K562 (cell line): ENCODE measurements at regions not wholly inside any gene's neighbourhood (a gene's known extent, or its start where the extent isn't known, plus 50 kb on each side); places are given as distances from the start of the nearest gene placed in this dataset.

Experiments
- ATAC-seq: fragments of 200-7000 bp; cut with Tn5 transposase; 3 replicates; pipeline ENCODE4 v1.9.1; 2020; ENCODE audit warnings: moderate library complexity
- BruUV-seq: library from RNA; stranded (reverse); fragments of 400-500 nt; replicated peaks from 2 replicates; lab custom pipeline; 2021; lab: Mats Ljungman, UMichigan
- CTCF ChIA-PET: fragments of 300-600 bp; formaldehyde crosslinking; extraction: SDS; loops from one replicate; lab custom pipeline; 2021; ENCODE audit warnings: low intra/inter-chr PET ratio; lab: Yijun Ruan, JAX
- POLR2A ChIA-PET: fragments of 300-600, 350-650 bp; sonication (Branson Sonifier 250); formaldehyde crosslinking; extraction: SDS; loops from one replicate; lab custom pipeline; 2021; ENCODE audit warnings: antibody characterized with exemption, inconsistent platforms; lab: Yijun Ruan, JAX
- DNase-seq, 4 experiments: peaks; one replicate each; pipeline versions ENCODE4 v3.0.0 to v3.0.0-alpha.2; 2011 to 2018; ENCODE audit warnings: low spot score in 3 of 4, mixed read lengths in 3 of 4; ENCODE audit errors: extremely low read depth in 1 of 4
- FAIRE-seq: peaks from 2 replicates; lab custom pipeline; 2011; peaks lifted over from hg19 to GRCh38; lab: Jason Lieb, UNC
- H2AFZ ChIP-seq: 2 replicates; pipeline ENCODE4 v1.6.0; 2011; ENCODE audit warnings: low read depth, low read length, control low read depth, inconsistent platforms
- H3K27ac ChIP-seq: fragments of 200-600 bp; 3 replicates; pipeline ENCODE4 v1.8.0; 2011; ENCODE audit warnings: low read depth, mild to moderate bottlenecking, control low read depth, inconsistent platforms, low read length, moderate library complexity, mixed read lengths; ENCODE audit errors: extremely low read depth
- H3K27me3 ChIP-seq, 2 experiments: fragments of 300-600 bp in 1 of 2; 2 replicates in 1 of 2; 3 replicates in 1 of 2; pipeline versions ENCODE4 v1.6.0 to v1.8.0; 2011; ENCODE audit warnings: inconsistent platforms in 2 of 2, low read length in 2 of 2, mild to moderate bottlenecking in 1 of 2, mixed read lengths in 1 of 2, moderate library complexity in 1 of 2; ENCODE audit not compliant: control insufficient read depth in 2 of 2, insufficient read depth in 2 of 2
- H3K36me3 ChIP-seq: fragments of 300-600 bp; 3 replicates; pipeline ENCODE4 v1.8.0; 2011; ENCODE audit warnings: mild to moderate bottlenecking, low read length, inconsistent platforms; ENCODE audit not compliant: control insufficient read depth, insufficient read depth
- H3K4me1 ChIP-seq, 2 experiments: fragments of 200-600 bp in 1 of 2; replicated peaks in 1 of 2; 2 replicates in 1 of 2; 3 replicates in 1 of 2; pipeline versions ENCODE4 v1.5.1 to v1.8.0; 2011; ENCODE audit warnings: inconsistent platforms in 2 of 2, low read length in 2 of 2, mild to moderate bottlenecking in 1 of 2, mixed read lengths in 1 of 2, moderate library complexity in 1 of 2; ENCODE audit not compliant: control insufficient read depth in 2 of 2, insufficient read depth in 2 of 2
- H3K4me2 ChIP-seq: 2 replicates; pipeline ENCODE4 v1.6.1; 2011; ENCODE audit warnings: low read length, control low read depth, inconsistent platforms, mixed read lengths; ENCODE audit not compliant: insufficient read depth
- H3K4me3 ChIP-seq: fragments of 200-600 bp; sonication (generic), shearing (Covaris generic); 2 replicates; pipeline ENCODE4 v1.5.1; 2016; ENCODE audit warnings: control low read depth, inconsistent platforms
- H3K79me2 ChIP-seq: fragments of 200-600 bp; 3 replicates; pipeline ENCODE4 v1.8.0; 2011; ENCODE audit warnings: low read length, inconsistent platforms; ENCODE audit not compliant: control insufficient read depth, insufficient read depth
- H3K9ac ChIP-seq, 2 experiments: 2 replicates each; pipeline versions ENCODE4 v1.6.0 to v1.6.1; 2011; ENCODE audit warnings: low read depth in 2 of 2, low read length in 2 of 2, control low read depth in 1 of 2, inconsistent platforms in 1 of 2, mild to moderate bottlenecking in 1 of 2, mixed read lengths in 1 of 2; ENCODE audit not compliant: insufficient read depth in 1 of 2
- H3K9me1 ChIP-seq: one replicate; pipeline ENCODE4 v1.6.0; 2011; ENCODE audit warnings: inconsistent platforms, mild to moderate bottlenecking, low read length, moderate library complexity; ENCODE audit not compliant: control insufficient read depth, insufficient read depth
- H3K9me3 ChIP-seq: replicated peaks from 2 replicates; pipeline ENCODE4 v1.5.1; 2011; ENCODE audit warnings: low read depth, low read length, inconsistent platforms; ENCODE audit not compliant: control insufficient read depth, insufficient read depth
- H4K20me1 ChIP-seq: replicated peaks from 2 replicates; pipeline ENCODE4 v1.6.1; 2011; ENCODE audit warnings: low read length, inconsistent platforms, mixed read lengths; ENCODE audit not compliant: control insufficient read depth, insufficient read depth
- CHD4 ChIP-seq: fragments of 200-600 bp; sonication (generic); IDR thresholded peaks from 3 replicates; pipeline ENCODE4 v1.6.1; 2012; ENCODE audit warnings: low read depth, mild to moderate bottlenecking, mixed read lengths, low read length, inconsistent platforms; ENCODE audit not compliant: insufficient read depth, insufficient replicate concordance, poor library complexity, severe bottlenecking
- CHD7 ChIP-seq: fragments of 200-600 bp; sonication (generic); IDR thresholded peaks from one replicate; pipeline ENCODE4 v1.6.1; 2012; ENCODE audit warnings: mild to moderate bottlenecking, low read depth, low read length, inconsistent platforms
- CTCF ChIP-seq, 3 experiments: IDR thresholded peaks in 2 of 3; conservative IDR thresholded peaks in 1 of 3; 2 replicates each; pipeline ENCODE4 v1.5.1; 2011 to 2012; ENCODE audit warnings: low read length in 3 of 3, mild to moderate bottlenecking in 3 of 3, control low read depth in 2 of 3, improper control_type of control experiment in 1 of 3, inconsistent platforms in 1 of 3, low read depth in 1 of 3, mixed read lengths in 1 of 3, moderate library complexity in 1 of 3; ENCODE audit not compliant: insufficient read depth in 2 of 3
- FOXA1 ChIP-seq: fragments of 450-650 bp; IDR thresholded peaks from 2 replicates; pipeline ENCODE4 v1.6.1; 2016; ENCODE audit warnings: mild to moderate bottlenecking, borderline replicate concordance
- HDAC8 ChIP-seq: fragments of 450-650 bp; IDR thresholded peaks from 2 replicates; pipeline ENCODE4 v1.6.1; 2016; ENCODE audit warnings: mild to moderate bottlenecking, missing genetic modification characterization, moderate library complexity, missing compliant biosample characterization
- NFYB ChIP-seq: IDR thresholded peaks from 2 replicates; pipeline ENCODE4 v1.6.1; 2011; ENCODE audit warnings: mild to moderate bottlenecking, moderate library complexity; ENCODE audit not compliant: insufficient read length; ENCODE audit errors: extremely low read depth
- RHOXF2B ChIP-seq: fragments of 250-450 bp; sonication (Bioruptor Pico); conservative IDR thresholded peaks from 2 replicates; pipeline ENCODE4 v1.5.1; 2021
- RUNX1 ChIP-seq: sonication (generic); IDR thresholded peaks from 2 replicates; pipeline ENCODE4 v1.6.1; 2016; ENCODE audit warnings: antibody characterized with exemption, low read depth
- TCF3 ChIP-seq: sonication (generic); formaldehyde crosslinking; IDR thresholded peaks from 2 replicates; pipeline ENCODE4 v1.4.0; 2020; ENCODE audit warnings: mild to moderate bottlenecking, missing genetic modification reagents
- YBX1 ChIP-seq: fragments of 450-650 bp; IDR thresholded peaks from 2 replicates; pipeline ENCODE4 v1.7.1; 2016; ENCODE audit warnings: mild to moderate bottlenecking
- ZNF696 ChIP-seq: fragments of 250-450 bp; sonication (Bioruptor Pico); conservative IDR thresholded peaks from 2 replicates; pipeline ENCODE4 v1.4.0; 2020; ENCODE audit warnings: mild to moderate bottlenecking, moderate library complexity
- WGBS: fragments of 100-300 bp; shearing (Covaris generic); methylation state at CpG from one replicate; pipeline ENCODE4 v1.1.6; 2016; ENCODE audit warnings: low coverage, mixed read lengths; ENCODE audit not compliant: insufficient coverage; ENCODE audit errors: missing lambda C conversion rate; 5-methylcytosine and 5-hydroxymethylcytosine counted together
- in situ Hi-C: fragments of 300-500 bp; cut with MboI; formaldehyde crosslinking; loops from 4 replicates; pipeline ENCODE4 v1.15.0; 2018; ENCODE audit warnings: inconsistent platforms, mixed read lengths
- intact Hi-C: fragments of 100-400 bp; cut with micrococcal nuclease; formaldehyde crosslinking; loops from 2 replicates; pipeline ENCODE4 v1.14.2; 2022

- Histone ChIP-seq H3K9me3 (no peaks in the 10 kb centered on the region), H3K79me2 (no peaks in the 10 kb centered on the region), H2AFZ (no peak overlapping the region), H3K4me1 (no peaks in the 10 kb centered on the region), H3K36me3 (no peaks in the 10 kb centered on the region), H3K27ac (no peak overlapping the region), H4K20me1 (no peaks in the 10 kb centered on the region), H3K4me3 (no peak overlapping the region), H3K9ac (no peak overlapping the region), H3K4me2 (no peak overlapping the region), H3K9me1 (no peaks in the 10 kb centered on the region), H3K27me3 (no peaks in the 10 kb centered on the region)
- ChIA-PET POLR2A (no interaction called here), CTCF (no interaction called here)
- DNase-seq (no peak), FAIRE-seq (no peak), ATAC-seq (no peak)
- 0% methylated on average over 5 of the region's 5 CpGs for WGBS
- no TSS peak for BruUV-seq
- intact Hi-C loops (loop anchor here (10.0 kb wide), 1 partner anchor 276 kb away; no protein-coding TSS in a partner anchor), in situ Hi-C loops (no loop called here)
- no peak for TF ChIP-seq CHD4
- TF ChIP-seq CTCF (IDR thresholded peaks at IDR 0.05 in 2 of 3, conservative IDR thresholded peaks at IDR 0.05 in 1 of 3; ENCODE audit: insufficient read depth in 2 of 3, low read depth in 1 of 3, low read length in 3 of 3): no peak
- no peak for TF ChIP-seq NFYB
- no peak for TF ChIP-seq FOXA1
- no peak for TF ChIP-seq ZNF696
- no peak for TF ChIP-seq TCF3 (CRISPR knock-in tag)
- TF ChIP-seq RHOXF2B (CRISPR knock-in tag): no peak
- no peak for TF ChIP-seq HDAC8 (tag)
- TF ChIP-seq CHD7: no peak
- no peak for TF ChIP-seq YBX1
- no peak for TF ChIP-seq RUNX1
Observed at GRCh38 chr3:99509224-99509623, 129.2 kb upstream of the COL8A1 start.
